NT2/D1 (cell line): ENCODE measurements at regions not wholly inside any gene's neighbourhood (a gene's known extent, or its start where the extent isn't known, plus 50 kb on each side); places are given as distances from the start of the nearest gene placed in this dataset.

Source experiments
- SUZ12 ChIP-seq: IDR thresholded peaks from 2 replicates; pipeline ENCODE4 v1.6.1; 2011; ENCODE audit not compliant: insufficient read length, insufficient read depth; ENCODE audit errors: extremely low read depth
- YY1 ChIP-seq: IDR thresholded peaks from 2 replicates; pipeline ENCODE4 v1.6.1; 2011; ENCODE audit not compliant: insufficient read length, insufficient read depth

DNA sequence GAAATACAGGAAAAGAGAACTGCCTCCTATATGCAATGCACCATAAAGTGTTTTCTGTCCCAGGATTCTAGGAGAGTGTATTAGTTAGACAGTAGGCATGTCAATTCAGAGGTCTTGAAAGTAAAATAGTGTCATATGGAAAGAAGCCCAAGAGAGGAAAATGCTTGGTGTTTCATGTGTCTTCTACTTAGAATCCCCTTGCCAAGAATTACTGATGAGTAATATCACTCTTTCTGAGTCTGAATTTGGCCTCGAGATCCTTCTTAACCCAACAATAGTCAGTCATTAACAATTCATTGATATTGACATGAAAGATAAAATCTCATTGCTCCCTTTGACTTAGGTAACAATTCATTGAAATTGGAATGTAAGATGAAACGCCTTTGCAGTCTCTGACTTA lies 972.2 kb downstream of the TTLL7 start:
- TF ChIP-seq SUZ12 (no peak), YY1 (no peak)
